HG03521 (cell line): ENCODE measurements at regions not wholly inside any gene's neighbourhood (a gene's known extent, or its start where the extent isn't known, plus 50 kb on each side); places are given as distances from the start of the nearest gene placed in this dataset.

Source experiments
- ATAC-seq: cut with Tn5 transposase; IDR thresholded peaks from one replicate; pipeline ENCODE4 v1.9.1; 2021; ENCODE audit warnings: mild to moderate bottlenecking, moderate library complexity; ENCODE audit not compliant: unreplicated experiment

- no peak for ATAC-seq
These were observed 183.0 kb upstream of the FOXF1 start for GRCh38 chr16:86327321-86327720.

- no peak for ATAC-seq
These were observed 179.4 kb upstream of the FOXF1 start for GRCh38 chr16:86330906-86331305.

GRCh38 chr16:86334079-86334635 lies 176.2 kb upstream of the FOXF1 start:
- no peak for ATAC-seq

GRCh38 chr16:86335266-86336172 lies 174.8 kb upstream of the FOXF1 start:
- no peak for ATAC-seq

GRCh38 chr16:86337138-86337537 lies 173.2 kb upstream of the FOXF1 start:
- ATAC-seq: no peak

GRCh38 chr16:86337581-86338402 lies 172.5 kb upstream of the FOXF1 start:
- ATAC-seq: no peak

GRCh38 chr16:86338403-86339115 lies 171.8 kb upstream of the FOXF1 start:
- no peak for ATAC-seq

- ATAC-seq: no peak
These were observed 168.0 kb upstream of the FOXF1 start for GRCh38 chr16:86342161-86342834.

GRCh38 chr16:86343027-86343795 lies 167.1 kb upstream of the FOXF1 start:
- ATAC-seq: no peak

- no peak for ATAC-seq
These were observed 166.3 kb upstream of the FOXF1 start for GRCh38 chr16:86343796-86344585.

- ATAC-seq: no peak
These were observed 165.8 kb upstream of the FOXF1 start for GRCh38 chr16:86344586-86344871.

- no peak for ATAC-seq
These were observed 165.4 kb upstream of the FOXF1 start for GRCh38 chr16:86344881-86345280.

- ATAC-seq: no peak
These were observed 164.8 kb upstream of the FOXF1 start for GRCh38 chr16:86345516-86345915.

GRCh38 chr16:86346034-86346433 lies 164.3 kb upstream of the FOXF1 start:
- no peak for ATAC-seq

- ATAC-seq: no peak
These were observed 163.2 kb upstream of the FOXF1 start for GRCh38 chr16:86347090-86347489.

- ATAC-seq: no peak
These were observed 162.3 kb upstream of the FOXF1 start for GRCh38 chr16:86347916-86348555.

- no peak for ATAC-seq
These were observed 160.9 kb upstream of the FOXF1 start for GRCh38 chr16:86349338-86349900.

GRCh38 chr16:86350289-86350688 lies 160.0 kb upstream of the FOXF1 start:
- no peak for ATAC-seq
